Fibroblast of skin of left biceps (primary cell): ENCODE measurements at regions not wholly inside any gene's neighbourhood (a gene's known extent, or its start where the extent isn't known, plus 50 kb on each side); places are given as distances from the start of the nearest gene placed in this dataset.
"Not testable (repeated sequence)": the region's sequence is repeated elsewhere in the genome, so short reads cannot be mapped to it uniquely, and the experiment has no call there.

ENCODE experiments used
- DNase-seq, 2 experiments: peaks; one replicate each; pipeline ENCODE4 v3.0.0-alpha.2; 2013; ENCODE audit warnings: low read depth in 2 of 2

DNA sequence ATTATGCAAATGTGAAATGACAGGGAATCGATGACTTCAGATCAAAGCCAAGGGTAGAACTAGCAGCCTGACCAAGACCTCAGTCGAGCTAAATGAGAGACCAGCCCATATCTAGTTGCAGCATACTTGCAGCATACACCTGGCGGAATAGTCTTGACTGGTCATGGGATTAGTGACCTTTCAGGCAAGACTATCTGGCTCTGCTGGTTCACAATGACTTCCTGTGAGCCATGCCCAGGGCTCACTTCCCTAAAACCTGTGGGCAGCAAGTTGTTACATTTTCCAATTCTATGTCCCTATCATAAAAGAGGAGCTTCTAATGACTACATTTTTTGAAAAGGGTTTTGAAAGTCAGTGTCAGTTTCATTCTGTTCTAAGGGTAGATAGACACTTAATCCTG lies 1624.9 kb upstream of the CELF4 start:
- DNase-seq, result no peak

- DNase-seq, result no peak
These were observed 1622.7 kb upstream of the CELF4 start for GRCh38 chr18:39188278-39188677.

- DNase-seq, result no peak
These were observed 1620.4 kb upstream of the CELF4 start for GRCh38 chr18:39186008-39186407.

DNA sequence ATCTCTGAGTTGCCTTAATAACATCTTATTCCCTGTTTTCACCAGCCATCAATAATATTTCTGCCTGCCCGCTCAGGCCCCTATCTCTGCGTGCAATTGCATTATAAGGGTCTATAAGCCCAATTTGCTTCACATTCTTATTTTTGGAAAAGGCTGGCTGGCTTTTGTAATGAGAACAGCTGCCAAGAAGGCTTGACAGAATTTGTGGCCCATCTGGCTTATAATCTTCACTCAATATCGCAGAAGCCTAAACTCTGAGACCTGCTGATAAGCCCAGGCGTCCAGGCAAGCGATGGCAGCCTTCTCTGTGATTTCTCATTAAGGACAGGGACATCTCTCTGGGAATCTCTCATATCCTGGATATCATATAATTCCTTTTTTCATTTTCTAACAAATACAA lies 1618.6 kb upstream of the CELF4 start:
- DNase-seq, result no peak

DNA sequence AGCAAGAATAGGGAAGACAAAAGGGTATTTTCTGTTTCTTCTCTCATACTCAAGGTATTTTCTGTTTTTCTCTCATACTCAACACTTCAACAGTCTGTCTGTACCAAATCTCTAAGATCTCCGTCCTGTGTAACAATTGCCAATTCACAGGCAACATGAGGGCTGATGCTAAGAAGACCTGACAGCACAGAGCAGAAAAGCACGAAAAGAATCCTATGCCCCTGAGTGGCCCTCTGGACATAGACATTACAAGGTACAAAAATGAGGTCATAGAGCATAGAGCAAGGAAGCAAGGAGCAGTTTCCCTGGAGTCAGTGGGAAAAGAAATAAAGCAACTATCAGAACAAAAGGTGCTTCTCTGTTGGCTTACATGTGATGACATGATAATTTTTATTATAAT lies 1612.6 kb upstream of the CELF4 start:
- DNase-seq, result no peak

- DNase-seq, result no peak
These were observed 1607.3 kb upstream of the CELF4 start for GRCh38 chr18:39172695-39173421.

- no peak for DNase-seq
These were observed 1603.1 kb upstream of the CELF4 start for GRCh38 chr18:39168723-39169122.

GRCh38 chr18:39167990-39168389 lies 1602.4 kb upstream of the CELF4 start:
- no peak for DNase-seq

DNA sequence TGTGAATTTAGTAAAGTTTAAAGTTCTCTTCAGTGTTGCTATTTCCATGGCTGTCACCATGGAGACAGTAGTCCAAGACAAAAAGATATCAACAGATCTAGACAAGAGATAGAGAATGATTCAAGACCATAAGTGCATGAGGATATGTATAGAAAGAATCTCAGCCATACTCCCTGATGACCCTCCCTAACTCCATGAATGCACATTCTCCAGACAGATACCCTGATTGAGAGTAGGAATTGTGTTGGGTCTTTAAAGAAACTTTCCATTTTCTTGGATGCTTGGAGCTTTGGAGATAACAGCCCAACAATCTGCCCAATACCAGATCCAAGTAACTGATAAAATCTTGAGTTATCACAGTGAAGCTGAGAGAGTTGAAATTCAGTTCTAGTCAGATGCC lies 1601.2 kb upstream of the CELF4 start:
- DNase-seq, result no peak

DNA sequence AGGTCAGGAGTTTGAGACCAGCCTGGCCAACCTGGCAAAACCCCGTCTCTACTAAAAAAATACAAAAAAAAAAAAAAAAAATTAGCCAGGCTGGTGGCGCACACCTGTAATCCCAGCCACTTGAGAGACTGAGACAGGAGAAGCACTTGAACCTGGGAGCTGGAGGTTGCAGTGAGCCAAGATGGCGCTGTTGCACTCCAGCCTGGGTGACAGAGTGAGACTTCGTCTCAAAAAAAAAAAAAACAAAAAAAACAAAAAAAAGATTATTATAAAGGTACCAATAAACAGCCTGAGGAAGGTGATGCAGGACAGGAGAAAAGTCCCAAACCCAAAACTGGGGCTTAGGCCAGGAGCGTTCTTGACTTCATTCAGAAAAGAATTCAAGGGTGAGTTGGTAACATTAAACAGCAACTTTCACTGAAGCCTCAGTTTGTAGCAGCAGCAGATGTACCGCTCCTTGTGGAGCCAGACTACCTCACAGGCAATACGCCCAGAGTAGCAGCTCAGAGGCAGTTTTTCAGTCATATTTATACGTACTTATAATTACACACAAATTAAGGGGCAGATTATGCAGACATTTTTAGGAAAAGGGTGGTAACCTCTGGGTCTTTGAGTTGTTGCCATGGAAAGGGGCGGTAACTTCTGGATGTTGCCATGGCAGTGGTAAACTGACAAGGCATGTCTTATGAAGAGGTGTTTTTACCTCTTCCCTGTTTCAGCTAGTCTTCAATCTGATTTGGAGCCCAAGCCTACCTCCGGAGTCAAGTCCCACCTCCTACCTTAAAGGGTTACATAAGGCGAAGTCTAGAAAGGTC lies 1596.6 kb upstream of the CELF4 start:
- DNase-seq, result no peak

DNA sequence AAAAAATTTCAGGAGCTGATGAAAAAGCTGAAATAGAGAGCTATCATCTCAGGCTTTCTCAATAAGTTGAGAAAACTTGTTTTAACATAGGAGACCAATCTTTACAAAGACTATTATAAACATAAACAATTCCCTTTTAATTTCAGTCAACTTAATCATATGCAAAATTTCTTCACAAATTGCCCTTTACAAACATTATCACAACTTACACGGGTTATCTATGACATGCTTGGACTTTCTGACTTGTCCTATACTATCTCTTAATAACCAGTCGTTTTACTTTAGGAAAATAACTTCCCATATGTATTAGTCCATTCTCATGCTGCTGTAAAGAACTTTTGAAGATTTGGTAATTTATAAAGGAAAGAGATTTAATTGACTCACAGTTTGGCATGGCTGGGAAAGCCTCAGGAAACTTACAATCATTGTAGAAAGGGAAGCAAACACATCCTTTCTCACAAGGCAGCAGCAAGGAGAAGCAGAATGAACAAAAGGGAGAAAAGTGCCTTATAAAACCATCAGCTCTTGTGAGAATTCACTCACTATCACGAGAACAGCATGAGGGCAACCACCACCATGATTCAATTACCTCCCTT lies 1583.7 kb upstream of the CELF4 start:
- no peak for DNase-seq

DNA sequence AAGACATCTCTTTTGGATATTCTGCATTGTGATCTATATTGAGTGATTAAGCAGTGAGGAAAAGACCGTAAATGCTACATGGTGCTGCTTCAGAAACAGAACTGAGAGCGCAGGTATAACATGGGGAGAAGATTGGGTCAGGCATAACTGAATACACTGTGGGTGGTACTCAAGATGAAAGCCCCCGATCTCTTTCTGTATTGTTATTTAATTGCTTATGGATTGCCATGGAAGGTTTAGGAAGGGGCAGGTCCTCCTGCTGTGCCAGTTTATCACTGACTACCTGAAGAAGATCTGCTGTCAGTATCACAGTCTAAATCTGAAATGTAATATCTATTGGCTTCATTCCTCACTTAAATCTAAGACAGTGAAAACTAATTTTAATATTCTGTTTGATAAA lies 1568.7 kb upstream of the CELF4 start:
- no peak for DNase-seq

GRCh38 chr18:39127538-39127937 lies 1561.9 kb upstream of the CELF4 start:
- not testable (repeated sequence) for DNase-seq

GRCh38 chr18:39113790-39114189 lies 1548.2 kb upstream of the CELF4 start:
- DNase-seq, result no peak

DNA sequence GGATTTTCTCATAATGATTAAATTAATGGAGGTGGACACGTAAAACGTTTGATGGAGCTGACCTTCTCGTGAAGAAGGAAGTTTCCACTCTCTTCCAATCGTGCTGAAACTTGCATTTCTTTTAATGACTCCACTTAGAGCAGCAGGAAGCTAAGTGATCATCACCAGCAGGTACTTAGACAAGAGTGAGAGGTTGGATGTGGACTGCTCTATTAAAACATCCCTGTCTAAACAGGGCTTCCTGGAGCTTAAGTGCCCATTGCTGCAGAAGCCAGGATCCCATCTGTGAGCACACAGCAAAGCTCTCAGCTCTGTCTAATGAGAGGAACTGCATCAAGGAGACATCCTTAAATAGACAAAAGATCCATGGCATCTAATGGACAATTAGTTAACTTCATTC lies 1539.5 kb upstream of the CELF4 start:
- DNase-seq, result no peak

DNA sequence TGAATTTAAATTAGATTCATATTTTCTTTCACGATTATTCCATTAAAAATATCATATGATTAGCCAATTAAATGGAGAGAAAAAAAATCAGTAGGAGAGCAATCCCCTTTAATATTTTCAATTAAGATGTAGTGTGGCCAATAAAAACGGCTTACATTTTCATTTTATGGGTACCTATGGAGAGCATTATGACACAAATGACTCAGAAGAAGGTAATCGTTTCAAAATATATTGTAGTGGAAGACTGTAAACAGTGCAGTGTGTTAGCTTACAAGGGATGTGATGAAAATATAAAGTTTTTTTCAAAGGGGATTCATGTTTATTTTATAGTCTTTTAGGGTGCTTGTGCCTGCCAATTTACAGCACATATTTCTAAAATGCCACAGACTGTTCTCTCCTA lies 1507.4 kb upstream of the CELF4 start:
- no peak for DNase-seq

GRCh38 chr18:39062426-39062825 lies 1496.8 kb upstream of the CELF4 start:
- DNase-seq, result no peak

- DNase-seq, result no peak
These were observed 1492.9 kb upstream of the CELF4 start for GRCh38 chr18:39058386-39059000.

DNA sequence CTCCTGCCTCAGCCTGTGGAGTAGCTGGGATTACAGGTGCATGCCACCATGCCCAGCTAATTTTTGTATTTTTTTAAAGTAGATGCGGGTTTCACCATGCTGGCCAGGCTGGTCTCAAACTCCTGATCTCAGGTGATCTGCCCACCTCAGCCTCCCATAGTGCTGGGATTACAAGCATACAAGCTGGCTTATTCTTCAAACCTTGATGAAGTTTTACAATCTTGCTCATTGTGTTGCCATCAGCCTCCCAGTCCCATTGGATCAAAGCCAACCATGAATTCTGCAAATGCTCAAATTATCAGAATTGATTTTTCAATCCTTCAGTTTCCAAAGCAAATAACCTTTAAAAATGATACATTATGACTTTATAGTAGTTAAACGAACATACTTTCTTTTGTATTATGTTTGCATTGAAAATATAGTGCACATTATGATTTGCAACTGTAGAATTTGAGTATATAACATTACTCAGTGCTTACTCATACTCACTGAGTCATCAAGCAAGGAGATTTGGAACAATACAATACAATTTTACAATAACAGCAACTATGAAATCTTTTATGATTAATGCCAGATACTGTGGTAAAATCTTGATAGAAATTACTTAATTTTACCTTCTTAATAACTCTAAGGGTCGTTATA lies 1491.9 kb upstream of the CELF4 start:
- DNase-seq, result peak; percentile 9 to 10

GRCh38 chr18:39053571-39053970 lies 1488.0 kb upstream of the CELF4 start:
- no peak for DNase-seq

DNA sequence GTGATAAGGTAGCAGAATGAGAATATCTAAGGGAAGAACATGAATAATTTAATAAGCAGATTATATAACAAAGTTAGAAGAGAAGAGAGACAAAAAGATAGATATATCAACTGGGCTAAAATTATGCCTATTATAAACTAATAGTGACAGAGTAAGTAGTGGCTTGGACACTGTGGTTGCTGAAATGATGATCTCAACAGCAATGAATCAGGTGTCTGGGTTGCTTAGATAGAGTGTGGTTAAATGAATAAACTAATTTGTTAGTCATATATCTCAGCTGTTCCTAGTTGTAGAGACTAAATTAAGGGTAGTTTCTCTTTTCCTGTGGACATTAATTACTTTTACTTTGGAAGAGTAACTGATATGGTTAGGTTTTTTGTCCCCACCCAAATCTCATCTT lies 1485.4 kb upstream of the CELF4 start:
- DNase-seq, result no peak

GRCh38 chr18:39039813-39040212 lies 1474.2 kb upstream of the CELF4 start:
- no peak for DNase-seq
